Prostate gland (tissue), 2 donors: ENCODE measurements at regions not wholly inside any gene's neighbourhood (a gene's known extent, or its start where the extent isn't known, plus 50 kb on each side); places are given as distances from the start of the nearest gene placed in this dataset.

ENCODE experiments used
- CTCF ChIP-seq, 4 experiments: fragments of 200-600 bp in 2 of 4; fragments of 450-650 bp in 2 of 4; sonication (generic) in 2 of 4; IDR thresholded peaks; 1 replicate in 3 of 4; 2 replicates in 1 of 4; pipeline ENCODE4 v1.5.1; 2016 to 2019; ENCODE audit warnings: antibody characterized with exemption in 4 of 4, mild to moderate bottlenecking in 2 of 4, moderate library complexity in 2 of 4
- POLR2A ChIP-seq: fragments of 450-650 bp; IDR thresholded peaks from one replicate; pipeline ENCODE4 v1.6.1; 2016; ENCODE audit warnings: antibody characterized with exemption, mild to moderate bottlenecking

- TF ChIP-seq CTCF (IDR thresholded peaks at IDR 0.05) (no peak), POLR2A (no peak)
These were observed 214.9 kb downstream of the HACE1 start for GRCh38 chr6:104644848-104645247.
